ENCODE measurements at regions not wholly inside any gene's neighbourhood (a gene's known extent, or its start where the extent isn't known, plus 50 kb on each side); places are given as distances from the start of the nearest gene placed in this dataset.

- H3K9ac ChIP-seq (ENCODE audit: control insufficient read depth, insufficient read depth, low read length): no peak overlapping the region
- no peaks in the 10 kb centered on the region for H4K20me1 ChIP-seq (ENCODE audit: control insufficient read depth, insufficient read depth)
- ChIA-PET CTCF (no interaction called here), RAD21 (ENCODE audit: unreplicated experiment) (no interaction called here), POLR2A (interaction anchor here (0.6 kb wide), 1 partner anchor 62 kb away, joined by 4 read pairs; no protein-coding TSS in a partner anchor), SMC1A (ENCODE audit: uncharacterized antibody, unreplicated experiment) (interaction anchor here (1.5 kb wide), 1 partner anchor 11 kb away, joined by 4 read pairs; no protein-coding TSS in a partner anchor)
- in situ Hi-C loops (cut with MboI): no loop called here
- TF ChIP-seq TBL1XR1 (IDR thresholded peaks at IDR 0.05; ENCODE audit: low read depth, low read length): no peak
- no peak for TF ChIP-seq RAD51 (IDR thresholded peaks at IDR 0.05)
- no peak for TF ChIP-seq CBX5 (IDR thresholded peaks at IDR 0.05; ENCODE audit: low read depth)
- TF ChIP-seq IRF3 (IDR thresholded peaks at IDR 0.05): no peak
- no peak for TF ChIP-seq WRNIP1 (IDR thresholded peaks at IDR 0.05; ENCODE audit: borderline replicate concordance, low read depth, low read length)
- TF ChIP-seq MTA3 (IDR thresholded peaks at IDR 0.05; ENCODE audit: borderline replicate concordance, low read length): no peak
- no peak for TF ChIP-seq STAT1 (conservative IDR thresholded peaks at IDR 0.05)
- no peak overlapping the region for H3K27ac ChIP-seq (ENCODE audit: control insufficient read depth, insufficient read depth)
- no peak for DNase-seq (ENCODE audit: low read depth, low spot score)
- no peak overlapping the region for H3K4me3 ChIP-seq
- H3K4me2 ChIP-seq (ENCODE audit: control insufficient read depth, insufficient read depth): no peak overlapping the region
- no peak overlapping the region for H2AFZ ChIP-seq (ENCODE audit: control insufficient read depth, low read depth, low read length)
- H3K79me2 ChIP-seq (ENCODE audit: control insufficient read depth, insufficient read depth, low read length): no peaks in the 10 kb centered on the region
- intact Hi-C loops (cut with micrococcal nuclease; ENCODE audit: unreplicated experiment): no loop called here
- no peaks in the 10 kb centered on the region for H3K27me3 ChIP-seq (replicated peaks in 1 of 2; ENCODE audit: control insufficient read depth in 2 of 2, insufficient read depth in 2 of 2, low read length in 1 of 2)
- ATAC-seq: no peak
- BruUV-seq (replicated peaks): no TSS peak
- no peaks in the 10 kb centered on the region for H3K36me3 ChIP-seq (ENCODE audit: control insufficient read depth in 2 of 2, insufficient read depth in 2 of 2, low read length in 1 of 2)
- no peak for FAIRE-seq
- no peaks in the 10 kb centered on the region for H3K9me3 ChIP-seq (replicated peaks; ENCODE audit: control insufficient read depth, insufficient read depth, low read length)
- WGBS (ENCODE audit: insufficient coverage, insufficient replicate concordance, low lambda C conversion rate, missing lambda C conversion rate): 29% methylated on average over 5 of the region's 5 CpGs
- no peaks in the 10 kb centered on the region for H3K4me1 ChIP-seq (ENCODE audit: control insufficient read depth, insufficient read depth, low read length)
These were observed 155.2 kb downstream of the KITLG start for GRCh38 chr12:88424791-88425730.
